Stimulated activated CD8-positive, alpha-beta memory T cell treated with anti-CD3 and anti-CD28 coated beads, Interleukin-15, amount 100 ng/mL, for 48 hours (primary cell): ENCODE measurements at regions not wholly inside any gene's neighbourhood (a gene's known extent, or its start where the extent isn't known, plus 50 kb on each side); places are given as distances from the start of the nearest gene placed in this dataset.
A peak's percentile ranks its signal among the peaks of the same experiment; 100 is the strongest.
"Not testable (repeated sequence)": the region's sequence is repeated elsewhere in the genome, so short reads cannot be mapped to it uniquely, and the experiment has no call there.

Experiments
- DNase-seq, 2 donors: peaks; one replicate each; pipeline ENCODE4 v3.0.0-alpha.2; 2020; ENCODE audit warnings: low read depth in 2 of 2

GRCh38 chr6:180091-180694, 112.1 kb upstream of the DUSP22 start:
- DNase-seq = not testable (repeated sequence)

GRCh38 chr6:181049-181654, 111.1 kb upstream of the DUSP22 start:
- DNase-seq = no peak

GRCh38 chr6:183668-184067, 108.6 kb upstream of the DUSP22 start:
- no peak for DNase-seq

- DNase-seq = no peak
These were observed 108.1 kb upstream of the DUSP22 start for GRCh38 chr6:184161-184700.

- DNase-seq = no peak
These were observed 105.8 kb upstream of the DUSP22 start for GRCh38 chr6:186340-186965.

GRCh38 chr6:187210-187861, 105.0 kb upstream of the DUSP22 start:
- DNase-seq = no peak

- DNase-seq = peak; percentile 76 to 77
These were observed 103.2 kb upstream of the DUSP22 start for GRCh38 chr6:188821-189655.

- no peak for DNase-seq
These were observed 102.6 kb upstream of the DUSP22 start for GRCh38 chr6:189676-190075.

- no peak for DNase-seq
These were observed 101.5 kb upstream of the DUSP22 start for GRCh38 chr6:190596-191395.

- no peak for DNase-seq
These were observed 100.6 kb upstream of the DUSP22 start for GRCh38 chr6:191487-192312.

- no peak for DNase-seq
These were observed 100.0 kb upstream of the DUSP22 start for GRCh38 chr6:192313-192664.

GRCh38 chr6:193180-193579, 99.1 kb upstream of the DUSP22 start:
- DNase-seq = no peak

GRCh38 chr6:193773-194310, 98.4 kb upstream of the DUSP22 start:
- no peak for DNase-seq

- DNase-seq = peak in 1 of 2 donors; percentile 44
These were observed 96.4 kb upstream of the DUSP22 start for GRCh38 chr6:195861-196360.

GRCh38 chr6:196543-196942, 95.7 kb upstream of the DUSP22 start:
- DNase-seq = no peak

GRCh38 chr6:203661-204060, 88.6 kb upstream of the DUSP22 start:
- no peak for DNase-seq

GRCh38 chr6:206264-206663, 86.0 kb upstream of the DUSP22 start:
- DNase-seq = no peak

GRCh38 chr6:208364-208763, 83.9 kb upstream of the DUSP22 start:
- DNase-seq = no peak

GRCh38 chr6:208938-209337, 83.3 kb upstream of the DUSP22 start:
- DNase-seq = no peak
